ENCODE measurements at regions not wholly inside any gene's neighbourhood (a gene's known extent, or its start where the extent isn't known, plus 50 kb on each side); places are given as distances from the start of the nearest gene placed in this dataset.

DNA sequence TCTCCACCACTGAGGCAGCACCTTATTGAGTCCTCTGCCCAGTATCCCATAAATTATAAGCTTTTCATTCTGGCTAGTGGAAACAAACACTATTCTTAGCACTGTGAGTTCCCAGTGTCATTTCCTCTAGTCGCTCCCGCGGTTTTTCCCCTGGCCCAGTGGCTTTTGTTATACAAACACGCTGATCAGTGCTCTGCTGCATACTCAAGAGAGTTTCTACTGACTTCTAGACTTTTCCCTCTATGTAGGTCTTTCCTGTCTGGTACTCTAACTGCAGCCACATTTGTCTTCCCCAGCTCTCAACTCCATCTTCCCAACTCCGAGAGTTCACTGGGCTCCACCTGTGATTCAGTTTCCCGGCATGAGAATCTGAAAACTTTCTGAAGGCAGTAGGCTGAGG lies 556.6 kb upstream of the SALL1 start:
- H3K36me3 ChIP-seq (ENCODE audit: insufficient read depth, low read length), result no peaks in the 10 kb centered on the region
- no peaks in the 10 kb centered on the region for H3K9me2 ChIP-seq (ENCODE audit: insufficient read depth, low read length)
- no peaks in the 10 kb centered on the region for H4K20me1 ChIP-seq (ENCODE audit: insufficient read depth, low read length)
- no peaks in the 10 kb centered on the region for H3K79me2 ChIP-seq (ENCODE audit: insufficient read depth, low read depth, low read length)
- DNase-seq (ENCODE audit: low spot score), result no peak
- TF ChIP-seq, protein P1, sequence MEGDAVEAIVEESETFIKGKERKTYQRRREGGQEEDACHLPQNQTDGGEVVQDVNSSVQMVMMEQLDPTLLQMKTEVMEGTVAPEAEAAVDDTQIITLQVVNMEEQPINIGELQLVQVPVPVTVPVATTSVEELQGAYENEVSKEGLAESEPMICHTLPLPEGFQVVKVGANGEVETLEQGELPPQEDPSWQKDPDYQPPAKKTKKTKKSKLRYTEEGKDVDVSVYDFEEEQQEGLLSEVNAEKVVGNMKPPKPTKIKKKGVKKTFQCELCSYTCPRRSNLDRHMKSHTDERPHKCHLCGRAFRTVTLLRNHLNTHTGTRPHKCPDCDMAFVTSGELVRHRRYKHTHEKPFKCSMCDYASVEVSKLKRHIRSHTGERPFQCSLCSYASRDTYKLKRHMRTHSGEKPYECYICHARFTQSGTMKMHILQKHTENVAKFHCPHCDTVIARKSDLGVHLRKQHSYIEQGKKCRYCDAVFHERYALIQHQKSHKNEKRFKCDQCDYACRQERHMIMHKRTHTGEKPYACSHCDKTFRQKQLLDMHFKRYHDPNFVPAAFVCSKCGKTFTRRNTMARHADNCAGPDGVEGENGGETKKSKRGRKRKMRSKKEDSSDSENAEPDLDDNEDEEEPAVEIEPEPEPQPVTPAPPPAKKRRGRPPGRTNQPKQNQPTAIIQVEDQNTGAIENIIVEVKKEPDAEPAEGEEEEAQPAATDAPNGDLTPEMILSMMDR (conservative IDR thresholded peaks at IDR 0.05; ENCODE audit: low read length), result no peak
- TF ChIP-seq EZH2phosphoT487 (IDR thresholded peaks at IDR 0.05; ENCODE audit: borderline replicate concordance, low read depth, low read length), result no peak
- H3K4me2 ChIP-seq (ENCODE audit: low read length), result no peak overlapping the region
- no peaks in the 10 kb centered on the region for H3K9me3 ChIP-seq (ENCODE audit: low read length)
- H3K4me1 ChIP-seq (ENCODE audit: insufficient read depth, low read length, poor library complexity, severe bottlenecking), result no peaks in the 10 kb centered on the region
- ChIA-PET POLR2A (no interaction called here), CTCF (ENCODE audit: unreplicated experiment) (no interaction called here)
- H2AFZ ChIP-seq (ENCODE audit: low read length), result no peak overlapping the region
- BruUV-seq (replicated peaks), result no TSS peak
- H3K27ac ChIP-seq (ENCODE audit: low read depth, low read length, poor library complexity, severe bottlenecking), result no peak overlapping the region
- H3K4me3 ChIP-seq (ENCODE audit: low read depth, low read length, poor library complexity, severe bottlenecking), result no peak overlapping the region
- intact Hi-C loops (cut with micrococcal nuclease; ENCODE audit: unreplicated experiment), result no loop called here

DNA sequence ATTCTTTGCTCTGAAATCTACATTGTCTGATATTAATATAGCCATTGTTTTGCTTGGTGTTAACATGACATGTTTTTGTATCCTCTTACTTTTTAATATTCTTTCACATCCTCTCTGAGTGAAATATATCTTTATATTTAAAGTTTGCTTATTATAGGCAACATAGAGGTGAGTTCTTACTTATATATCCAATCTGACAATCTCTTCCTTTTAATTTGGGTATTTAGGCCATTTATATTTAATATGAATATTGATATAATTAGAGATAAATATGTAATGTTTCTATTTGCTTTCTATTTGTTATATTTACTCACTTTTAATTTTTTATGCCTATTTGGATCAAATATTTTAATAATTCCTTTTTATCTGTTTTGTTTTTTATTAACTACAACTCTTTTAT lies 554.1 kb upstream of the SALL1 start:
- no peaks in the 10 kb centered on the region for H3K4me1 ChIP-seq (ENCODE audit: insufficient read depth, low read length, poor library complexity, severe bottlenecking)
- H3K36me3 ChIP-seq (ENCODE audit: insufficient read depth, low read length), result no peaks in the 10 kb centered on the region
- H3K9me2 ChIP-seq (ENCODE audit: insufficient read depth, low read length), result no peaks in the 10 kb centered on the region
- BruUV-seq (replicated peaks), result no TSS peak
- DNase-seq (ENCODE audit: low spot score), result no peak
- ChIA-PET CTCF (ENCODE audit: unreplicated experiment) (no interaction called here), POLR2A (no interaction called here)
- no peaks in the 10 kb centered on the region for H3K79me2 ChIP-seq (ENCODE audit: insufficient read depth, low read depth, low read length)
- no peak overlapping the region for H3K27ac ChIP-seq (ENCODE audit: low read depth, low read length, poor library complexity, severe bottlenecking)
- TF ChIP-seq EZH2phosphoT487 (IDR thresholded peaks at IDR 0.05; ENCODE audit: borderline replicate concordance, low read depth, low read length), result no peak
- TF ChIP-seq, protein P1 (conservative IDR thresholded peaks at IDR 0.05; ENCODE audit: low read length), result no peak
- H3K9me3 ChIP-seq (ENCODE audit: low read length), result no peaks in the 10 kb centered on the region
- H2AFZ ChIP-seq (ENCODE audit: low read length), result no peak overlapping the region
- H3K4me3 ChIP-seq (ENCODE audit: low read depth, low read length, poor library complexity, severe bottlenecking), result no peak overlapping the region
- H4K20me1 ChIP-seq (ENCODE audit: insufficient read depth, low read length), result no peaks in the 10 kb centered on the region
- intact Hi-C loops (cut with micrococcal nuclease; ENCODE audit: unreplicated experiment), result no loop called here
- H3K4me2 ChIP-seq (ENCODE audit: low read length), result no peak overlapping the region

GRCh38 chr16:51701025-51701424 lies 550.0 kb upstream of the SALL1 start:
- CTCF ChIA-PET (ENCODE audit: unreplicated experiment), result no interaction called here

More at GRCh38 chr16:51701025-51701424, 550.0 kb upstream of the SALL1 start:
- intact Hi-C loops (cut with micrococcal nuclease; ENCODE audit: unreplicated experiment), result no loop called here
- no TSS peak for BruUV-seq (replicated peaks)
- H3K79me2 ChIP-seq (ENCODE audit: insufficient read depth, low read depth, low read length), result no peaks in the 10 kb centered on the region
- H3K27ac ChIP-seq (ENCODE audit: low read depth, low read length, poor library complexity, severe bottlenecking), result no peak overlapping the region
- H3K4me1 ChIP-seq (ENCODE audit: insufficient read depth, low read length, poor library complexity, severe bottlenecking), result no peaks in the 10 kb centered on the region
- no peaks in the 10 kb centered on the region for H4K20me1 ChIP-seq (ENCODE audit: insufficient read depth, low read length)
- H3K36me3 ChIP-seq (ENCODE audit: insufficient read depth, low read length), result no peaks in the 10 kb centered on the region
- no peak overlapping the region for H3K4me2 ChIP-seq (ENCODE audit: low read length)
- no peaks in the 10 kb centered on the region for H3K9me2 ChIP-seq (ENCODE audit: insufficient read depth, low read length)
- H2AFZ ChIP-seq (ENCODE audit: low read length), result no peak overlapping the region
- DNase-seq (ENCODE audit: low spot score), result no peak
- POLR2A ChIA-PET, result interaction anchor here (0.8 kb wide), 1 partner anchor 15 kb away, joined by 4 read pairs; no protein-coding TSS in a partner anchor
- TF ChIP-seq EZH2phosphoT487 (IDR thresholded peaks at IDR 0.05; ENCODE audit: borderline replicate concordance, low read depth, low read length), result no peak
- TF ChIP-seq, protein P1 (conservative IDR thresholded peaks at IDR 0.05; ENCODE audit: low read length), result no peak
- no peak overlapping the region for H3K4me3 ChIP-seq (ENCODE audit: low read depth, low read length, poor library complexity, severe bottlenecking)
- H3K9me3 ChIP-seq (ENCODE audit: low read length), result no peaks in the 10 kb centered on the region

Data from OCI-LY7 (cell line).